Mucosa of gallbladder (tissue), 1 donor: ENCODE measurements at regions not wholly inside any gene's neighbourhood (a gene's known extent, or its start where the extent isn't known, plus 50 kb on each side); places are given as distances from the start of the nearest gene placed in this dataset.

Experiments
- DNase-seq: peaks from one replicate; pipeline ENCODE4 v3.0.0-alpha.2; 2020; ENCODE audit warnings: low spot score
- donor health status: DM: no; HTN: no; CAD: no.

DNA sequence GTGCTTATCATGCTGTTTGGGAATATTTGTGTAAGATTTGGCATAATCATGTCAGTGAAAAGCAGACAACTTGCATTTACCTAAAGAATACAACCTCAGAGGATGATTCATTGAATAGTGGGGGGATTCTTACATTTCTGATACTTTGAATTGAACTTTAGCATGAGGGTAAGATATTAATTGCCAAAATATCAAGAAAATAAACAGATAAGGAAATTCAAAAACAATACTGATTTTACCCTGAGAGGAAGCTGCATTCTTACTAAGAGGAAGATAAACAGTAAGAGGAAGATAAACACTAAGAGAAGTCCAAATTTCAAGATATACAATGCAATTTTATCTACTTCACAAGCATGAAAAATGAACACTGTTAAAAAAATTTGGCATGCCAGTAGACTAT is 2564.3 kb upstream of the PCDH20 start:
- DNase-seq, result no peak

DNA sequence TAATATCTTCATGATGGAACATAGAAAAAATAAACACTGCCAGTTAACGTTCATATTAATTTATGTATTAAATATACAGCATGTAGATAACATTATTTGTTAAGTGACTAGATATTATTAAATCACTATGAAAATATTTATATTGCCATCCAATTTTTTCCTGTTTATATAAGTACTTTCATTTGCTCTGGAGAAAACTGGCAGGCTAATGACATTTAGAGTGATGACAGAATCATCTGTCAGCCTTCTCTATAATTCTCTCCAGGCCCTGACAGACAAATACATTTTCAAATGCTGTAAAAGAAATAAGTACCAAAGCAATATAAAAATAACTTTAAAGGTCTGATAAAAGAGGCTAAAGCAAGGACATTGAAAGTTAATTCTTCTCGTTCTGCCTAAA is 2556.7 kb upstream of the PCDH20 start:
- DNase-seq, result no peak

- no peak for DNase-seq
Observed at GRCh38 chr13:63954683-63955082, 2539.0 kb upstream of the PCDH20 start.

DNA sequence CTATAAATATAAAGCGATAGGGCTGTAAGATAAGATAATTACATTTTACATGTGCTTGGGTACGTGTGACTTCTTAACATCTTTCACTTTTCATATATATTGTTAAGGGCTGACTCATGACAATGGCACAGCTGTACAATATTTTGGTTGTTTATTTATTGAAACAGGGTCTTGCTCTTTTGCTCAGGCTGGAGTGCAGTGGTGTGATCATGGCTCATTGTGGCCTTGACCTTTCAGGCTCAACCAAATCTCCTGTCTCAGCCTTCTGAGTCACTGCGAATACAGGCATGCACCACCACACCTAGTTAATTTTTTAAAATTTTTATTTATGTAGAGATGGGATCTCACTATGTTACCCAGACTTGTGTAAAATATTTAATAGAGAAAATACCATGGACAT is 2532.4 kb upstream of the PCDH20 start:
- no peak for DNase-seq

DNA sequence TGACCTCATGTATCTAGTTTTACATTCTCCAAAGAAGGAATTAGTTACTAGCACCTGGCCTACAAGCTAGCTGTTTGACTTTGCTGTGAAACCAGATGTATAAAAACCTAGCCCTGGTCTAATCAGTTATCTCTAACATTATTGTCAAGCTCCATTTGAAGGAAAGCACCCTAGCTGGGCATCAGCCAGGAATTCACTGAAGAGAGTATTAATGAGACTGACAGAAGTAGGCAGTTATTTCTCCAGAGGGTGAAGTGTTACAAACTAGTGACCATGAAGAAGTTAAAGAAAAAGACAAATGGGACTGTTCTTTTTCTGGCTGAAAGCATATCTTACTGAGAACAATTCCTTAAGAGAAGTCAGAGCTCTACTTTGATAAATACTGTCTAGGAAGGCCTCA is 2529.3 kb upstream of the PCDH20 start:
- DNase-seq, result no peak

DNA sequence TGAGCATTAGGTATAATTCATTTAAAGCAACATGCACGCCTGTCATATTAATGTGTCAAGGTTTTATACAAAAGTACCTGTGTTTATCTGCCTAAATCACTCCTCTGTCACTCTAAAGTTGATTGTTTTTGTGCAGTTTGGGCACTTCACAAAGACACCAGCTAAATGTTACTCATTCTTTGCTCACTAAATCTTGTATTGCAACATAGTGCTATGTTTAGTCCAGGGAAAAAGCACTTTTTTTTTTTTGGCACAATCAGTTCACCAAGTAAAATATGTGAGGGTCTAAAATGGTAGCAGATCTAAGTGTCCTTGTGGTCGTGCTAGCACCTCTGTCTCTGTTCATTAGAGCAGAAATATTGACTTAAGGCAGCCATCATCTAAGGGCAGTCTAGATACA is 2526.7 kb upstream of the PCDH20 start:
- no peak for DNase-seq

- DNase-seq, result no peak
Observed at GRCh38 chr13:63938851-63939250, 2523.2 kb upstream of the PCDH20 start.

DNA sequence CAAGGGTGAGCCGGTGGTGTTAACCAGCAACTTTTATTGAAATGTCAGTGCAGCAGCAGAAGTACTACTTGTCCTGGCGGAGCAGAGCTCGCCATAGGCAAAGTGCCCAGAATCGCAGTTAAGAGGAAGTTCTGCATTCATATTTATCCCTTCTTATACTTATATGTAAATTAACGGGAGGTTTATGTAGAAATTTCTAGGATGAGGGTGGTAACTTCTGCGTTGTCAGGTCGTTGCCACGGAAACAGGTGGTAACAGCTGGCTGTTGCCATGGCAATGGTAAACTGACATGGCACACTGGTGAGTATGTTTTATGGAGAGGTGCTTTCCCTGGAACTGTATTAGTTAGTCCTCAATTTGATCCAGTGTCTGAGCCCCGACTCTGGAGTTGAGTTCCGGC is 2494.9 kb upstream of the PCDH20 start:
- no peak for DNase-seq

DNA sequence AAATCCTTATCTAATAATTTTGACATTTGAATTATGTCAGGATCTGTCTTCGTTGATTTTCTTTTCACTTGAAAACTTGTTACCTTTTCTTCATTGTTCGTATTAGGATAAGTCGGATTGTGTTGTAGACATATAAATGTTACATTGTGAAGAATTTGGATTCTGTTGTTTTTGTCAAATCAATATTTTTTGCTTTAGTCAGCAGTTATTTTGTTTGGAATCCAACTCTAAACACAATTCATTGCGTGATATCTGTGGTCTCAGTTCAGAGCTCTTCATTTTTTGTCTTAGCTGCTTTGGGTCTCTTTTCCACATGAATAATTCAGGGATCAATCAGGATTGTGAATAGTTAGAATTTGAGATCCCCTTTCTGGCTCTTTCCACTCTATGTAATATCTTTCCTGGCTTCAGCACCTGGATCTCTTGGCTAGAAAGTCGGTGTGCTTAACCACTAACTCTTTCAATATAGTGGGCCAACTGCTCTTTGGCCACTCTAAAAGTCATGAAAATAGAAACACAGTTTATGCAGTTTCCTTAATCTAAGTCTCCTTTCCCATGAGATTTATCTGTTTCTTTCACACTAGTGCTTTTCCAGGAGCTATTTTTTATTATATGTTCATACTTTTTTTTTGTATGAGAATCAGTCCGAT is 2494.2 kb upstream of the PCDH20 start:
- DNase-seq, result no peak

DNA sequence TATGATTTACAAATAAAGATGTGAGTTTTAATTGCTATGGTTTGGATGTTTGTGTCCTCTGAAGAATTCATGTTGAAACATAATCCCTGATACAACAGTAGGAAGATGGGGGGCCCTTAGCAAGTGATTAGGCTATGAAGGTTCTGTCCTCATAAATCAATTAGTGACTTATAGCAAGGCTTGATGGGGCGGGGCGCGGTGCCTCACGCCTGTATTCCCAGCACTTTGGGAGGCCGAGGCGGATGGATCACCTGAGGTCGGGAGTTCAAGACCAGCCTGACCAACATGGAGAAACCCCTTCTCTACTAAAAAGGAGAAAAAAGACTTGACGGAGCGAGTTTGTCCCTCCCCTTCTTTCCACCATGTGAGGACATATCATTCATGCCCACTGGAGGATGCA is 2486.5 kb upstream of the PCDH20 start:
- no peak for DNase-seq

DNA sequence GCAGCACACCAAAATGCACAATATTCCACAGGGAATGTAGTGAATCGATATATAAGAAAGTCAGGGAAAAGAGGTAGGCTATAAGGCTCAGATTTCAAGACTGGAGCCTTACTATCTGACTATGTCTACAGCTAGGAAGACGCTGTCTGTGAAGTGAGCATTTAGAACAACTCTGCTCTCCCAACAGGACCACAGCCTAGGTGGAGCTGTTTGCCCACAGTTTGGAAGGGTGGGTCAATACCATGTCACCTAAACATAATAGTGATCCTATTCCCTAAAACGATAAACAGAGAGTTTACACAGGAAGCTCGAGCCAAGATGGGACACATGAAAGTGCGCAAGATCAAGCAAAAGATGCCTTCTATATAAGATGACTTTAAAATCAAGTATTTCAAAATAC is 2486.0 kb upstream of the PCDH20 start:
- DNase-seq, result no peak

- no peak for DNase-seq
Observed at GRCh38 chr13:63900406-63900805, 2484.8 kb upstream of the PCDH20 start.

DNA sequence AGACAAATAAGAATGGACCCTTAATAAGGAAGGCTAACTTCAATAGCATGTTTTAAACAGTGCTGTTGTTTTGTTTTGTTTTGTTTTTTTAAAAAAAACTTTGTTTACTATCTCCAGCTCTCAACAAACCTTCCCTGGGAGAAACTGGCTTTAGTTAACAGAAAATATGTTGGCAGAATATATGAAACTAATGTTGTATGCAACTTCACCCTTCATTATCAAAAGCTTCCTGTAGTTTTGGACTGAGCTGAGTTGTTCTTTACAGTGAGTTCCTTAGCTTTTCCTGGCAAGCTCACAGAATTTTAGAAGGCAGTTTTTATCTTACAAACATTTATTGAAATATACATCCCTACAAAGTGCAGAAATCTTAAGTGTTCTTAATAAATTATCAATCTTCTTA is 2480.7 kb upstream of the PCDH20 start:
- no peak for DNase-seq

GRCh38 chr13:63882052-63882451 is 2466.4 kb upstream of the PCDH20 start:
- DNase-seq, result no peak

DNA sequence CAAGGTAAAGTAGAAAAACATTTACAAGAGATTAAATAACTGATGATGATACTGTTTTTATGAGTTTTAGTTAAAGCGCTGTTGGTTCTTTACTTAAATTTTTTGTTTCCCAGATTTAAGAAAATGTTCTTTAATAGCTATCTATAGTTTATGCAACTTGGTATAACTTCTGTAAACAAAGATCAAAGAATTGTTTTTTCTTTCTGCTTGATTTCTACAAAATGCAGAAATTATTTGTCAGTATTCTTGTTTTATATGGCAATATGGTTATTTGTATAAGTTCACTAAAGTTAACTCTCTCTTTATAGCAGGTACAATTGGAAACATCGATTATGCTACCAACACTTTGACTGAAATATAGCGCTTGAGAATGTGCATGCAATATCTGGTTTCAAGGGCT is 2465.1 kb upstream of the PCDH20 start:
- DNase-seq, result no peak

DNA sequence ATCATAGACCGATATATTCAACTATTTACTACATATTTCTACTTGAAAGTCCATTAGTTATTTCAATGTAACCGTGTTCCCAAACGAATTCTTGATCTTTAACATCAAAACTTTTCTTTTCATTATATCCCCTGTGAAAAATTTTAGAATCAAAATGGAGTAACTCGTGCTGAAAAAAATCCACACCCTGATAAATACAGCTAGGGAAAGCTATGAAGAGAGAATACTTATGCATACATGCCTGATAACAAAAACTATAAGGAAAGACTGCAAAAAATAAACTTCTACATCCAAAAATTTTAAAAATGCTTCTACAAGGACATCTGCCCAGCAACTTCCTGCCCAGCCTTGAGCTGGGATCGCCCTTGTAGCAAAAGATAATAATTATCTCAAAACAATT is 2458.3 kb upstream of the PCDH20 start:
- DNase-seq, result no peak

DNA sequence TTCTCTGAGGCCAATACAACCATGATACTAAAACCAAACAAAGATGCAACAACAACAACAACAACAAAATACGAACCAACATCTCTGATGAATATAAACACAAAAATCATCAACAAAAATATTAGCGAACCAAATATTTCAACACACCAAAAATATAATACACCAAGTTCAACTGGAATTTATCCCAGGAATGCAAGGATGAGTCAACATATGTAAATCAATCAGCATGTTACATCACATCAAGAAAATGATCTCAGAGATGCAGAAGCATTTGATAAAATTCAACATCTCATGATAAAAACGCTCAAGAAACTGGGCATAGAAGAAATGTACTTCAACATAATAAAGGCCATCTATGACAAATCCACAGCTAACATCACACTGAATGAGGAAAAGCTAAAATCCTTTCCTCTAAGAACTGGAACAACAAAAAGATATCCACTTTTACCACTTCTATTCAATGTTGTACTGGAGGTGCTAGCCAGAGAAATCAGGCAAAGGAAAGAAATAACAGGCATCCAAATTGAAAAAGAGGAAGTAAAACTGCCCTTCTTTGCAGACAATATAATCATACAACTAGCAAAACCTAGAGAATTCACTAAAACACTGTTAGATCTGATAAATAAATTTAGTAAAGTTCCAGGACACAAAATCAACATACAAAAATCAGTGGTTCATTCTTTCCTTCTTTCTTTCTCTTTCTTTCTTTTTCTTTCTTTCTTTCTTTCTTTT is 2448.7 kb upstream of the PCDH20 start:
- no peak for DNase-seq

DNA sequence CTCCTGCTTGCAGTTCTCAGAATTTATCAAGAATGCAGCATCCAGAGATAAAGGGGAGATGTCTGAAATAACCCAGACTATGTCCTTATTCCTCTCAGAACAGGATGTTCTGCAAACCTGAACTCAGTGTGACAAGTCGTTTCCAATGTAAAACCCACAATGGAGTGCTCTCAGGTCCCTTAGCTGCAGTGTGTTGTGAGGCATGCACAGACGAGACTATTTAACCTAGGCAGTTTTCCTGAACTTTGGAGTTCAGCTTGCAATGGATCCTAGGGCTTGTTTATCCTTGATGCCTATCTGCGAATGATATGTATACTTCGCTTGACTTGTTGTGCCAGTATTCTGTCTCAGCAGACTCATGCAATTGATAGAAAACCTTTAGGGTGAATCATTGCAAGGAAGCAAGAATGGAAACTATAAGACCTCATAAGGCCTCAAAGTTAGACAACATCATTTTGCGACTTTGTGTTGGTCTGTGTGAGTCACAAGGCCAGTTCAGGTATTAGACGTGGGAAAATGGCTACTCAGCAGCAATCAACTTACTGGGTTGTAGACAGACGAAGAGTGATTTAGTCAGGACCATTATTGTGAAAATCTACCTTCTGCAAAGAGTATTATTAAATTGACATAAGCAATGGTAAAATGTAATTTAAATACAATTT is 2439.9 kb upstream of the PCDH20 start:
- no peak for DNase-seq

DNA sequence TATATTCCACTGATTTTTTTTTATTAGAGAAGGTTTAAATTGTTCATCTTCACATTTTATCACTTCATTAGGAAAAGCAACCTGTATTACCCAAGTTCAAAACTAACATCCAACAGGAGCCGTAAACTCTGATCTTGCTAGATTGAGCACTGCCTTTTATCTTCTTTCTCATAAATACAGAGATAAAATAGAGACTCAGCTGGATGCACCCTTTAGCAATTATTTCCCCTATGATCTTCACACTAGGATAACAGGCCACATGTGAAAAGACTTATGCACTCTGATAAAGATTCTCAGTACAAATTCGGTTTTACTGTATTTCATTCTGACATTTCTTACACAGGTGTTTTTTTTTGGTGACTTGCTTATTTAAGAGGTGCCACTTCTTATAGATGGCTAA is 2438.2 kb upstream of the PCDH20 start:
- DNase-seq, result no peak

- DNase-seq, result no peak
Observed at GRCh38 chr13:63851526-63851925, 2435.9 kb upstream of the PCDH20 start.

- no peak for DNase-seq
Observed at GRCh38 chr13:63843766-63844699, 2428.4 kb upstream of the PCDH20 start.

DNA sequence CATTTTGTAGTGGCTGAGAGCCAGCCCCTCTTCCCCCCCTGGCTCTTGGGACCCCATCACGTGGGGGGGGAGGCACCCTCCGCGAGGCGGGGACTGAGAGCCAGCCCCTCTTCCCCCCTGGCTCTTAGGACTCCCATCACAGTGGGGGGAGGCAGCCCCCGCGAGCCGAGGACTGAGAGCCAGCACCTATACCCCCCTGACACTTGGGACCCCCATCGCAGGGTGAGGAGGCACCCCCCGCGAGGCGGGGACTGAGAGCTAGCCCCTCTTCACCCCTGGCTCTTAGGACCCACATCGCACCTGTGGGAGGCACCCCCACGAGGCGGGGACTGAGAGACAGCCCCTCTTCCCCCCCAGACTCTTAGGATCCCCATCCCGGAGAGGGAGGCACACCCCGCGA is 2426.5 kb upstream of the PCDH20 start:
- DNase-seq, result no peak
